ENCODE measurements at regions not wholly inside any gene's neighbourhood (a gene's known extent, or its start where the extent isn't known, plus 50 kb on each side); places are given as distances from the start of the nearest gene placed in this dataset.

- TF ChIP-seq CTCF (conservative IDR thresholded peaks at IDR 0.05) (no peak), EZH2 (IDR thresholded peaks at IDR 0.05; ENCODE audit: low read depth) (no peak)
These were observed 426.6 kb downstream of the OMA1 start for GRCh38 chr1:58119971-58120370.

All from PC-9 (cell line).